Adrenal gland (tissue), 5 donors: ENCODE measurements at regions not wholly inside any gene's neighbourhood (a gene's known extent, or its start where the extent isn't known, plus 50 kb on each side); places are given as distances from the start of the nearest gene placed in this dataset.

Source experiments
- POLR2A ChIP-seq, 2 donors: fragments of 450-650 bp; IDR thresholded peaks; one replicate each; pipeline ENCODE4 v1.6.1; 2017; ENCODE audit warnings: antibody characterized with exemption in 2 of 2, mild to moderate bottlenecking in 2 of 2, moderate library complexity in 1 of 2
- TF ChIP-seq, protein P1 (sequence below), 6 experiments: fragments of 450-650 bp in 4 of 6; fragments of 200-600 bp in 2 of 6; sonication (generic) in 1 of 6; IDR thresholded peaks; 1 replicate in 5 of 6; 2 replicates in 1 of 6; pipeline versions ENCODE4 v1.5.1 to v1.8.0; 2016 to 2021; ENCODE audit warnings: antibody characterized with exemption in 6 of 6, mild to moderate bottlenecking in 2 of 6, moderate library complexity in 1 of 6
- donor health status: DM: no; HTN: no; CAD: no.

DNA sequence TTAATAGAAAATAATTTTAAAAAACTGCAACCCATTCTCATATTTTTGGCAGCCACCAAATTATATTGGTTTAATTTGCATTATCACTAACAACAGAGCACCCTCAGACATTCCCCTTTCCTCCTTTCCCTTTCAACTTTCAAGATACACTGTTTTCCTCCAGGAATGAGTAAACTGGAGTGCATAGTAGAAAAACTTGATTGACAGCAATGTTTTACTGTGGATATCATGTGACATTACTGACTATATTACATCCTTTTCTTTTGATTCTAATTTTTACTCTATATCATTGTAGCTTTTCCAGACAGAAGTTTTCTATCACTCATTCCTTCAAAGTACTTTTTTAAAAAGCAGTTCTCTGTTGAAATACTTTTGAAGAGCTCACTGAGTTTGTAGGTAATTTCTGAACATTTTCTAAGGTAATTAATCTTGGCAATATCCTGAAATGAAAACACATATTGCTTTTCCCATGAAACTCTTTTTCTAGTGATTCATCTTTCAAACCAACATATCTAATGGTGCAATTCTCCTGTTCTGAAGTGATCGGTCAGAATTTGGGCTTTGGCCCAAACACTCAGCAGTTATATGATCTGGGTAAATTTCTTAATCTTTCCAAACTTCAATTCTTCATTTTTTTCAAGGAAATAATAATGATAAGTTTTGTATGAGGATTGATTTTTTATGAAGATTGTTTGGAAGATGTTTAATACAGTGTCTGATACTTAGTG lies 920.4 kb upstream of the EPHA5 start:
- TF ChIP-seq, protein P1, sequence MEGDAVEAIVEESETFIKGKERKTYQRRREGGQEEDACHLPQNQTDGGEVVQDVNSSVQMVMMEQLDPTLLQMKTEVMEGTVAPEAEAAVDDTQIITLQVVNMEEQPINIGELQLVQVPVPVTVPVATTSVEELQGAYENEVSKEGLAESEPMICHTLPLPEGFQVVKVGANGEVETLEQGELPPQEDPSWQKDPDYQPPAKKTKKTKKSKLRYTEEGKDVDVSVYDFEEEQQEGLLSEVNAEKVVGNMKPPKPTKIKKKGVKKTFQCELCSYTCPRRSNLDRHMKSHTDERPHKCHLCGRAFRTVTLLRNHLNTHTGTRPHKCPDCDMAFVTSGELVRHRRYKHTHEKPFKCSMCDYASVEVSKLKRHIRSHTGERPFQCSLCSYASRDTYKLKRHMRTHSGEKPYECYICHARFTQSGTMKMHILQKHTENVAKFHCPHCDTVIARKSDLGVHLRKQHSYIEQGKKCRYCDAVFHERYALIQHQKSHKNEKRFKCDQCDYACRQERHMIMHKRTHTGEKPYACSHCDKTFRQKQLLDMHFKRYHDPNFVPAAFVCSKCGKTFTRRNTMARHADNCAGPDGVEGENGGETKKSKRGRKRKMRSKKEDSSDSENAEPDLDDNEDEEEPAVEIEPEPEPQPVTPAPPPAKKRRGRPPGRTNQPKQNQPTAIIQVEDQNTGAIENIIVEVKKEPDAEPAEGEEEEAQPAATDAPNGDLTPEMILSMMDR (IDR thresholded peaks at IDR 0.05), result no peak
- no peak for TF ChIP-seq POLR2A (IDR thresholded peaks at IDR 0.05)
